ENCODE measurements at regions not wholly inside any gene's neighbourhood (a gene's known extent, or its start where the extent isn't known, plus 50 kb on each side); places are given as distances from the start of the nearest gene placed in this dataset.

DNA sequence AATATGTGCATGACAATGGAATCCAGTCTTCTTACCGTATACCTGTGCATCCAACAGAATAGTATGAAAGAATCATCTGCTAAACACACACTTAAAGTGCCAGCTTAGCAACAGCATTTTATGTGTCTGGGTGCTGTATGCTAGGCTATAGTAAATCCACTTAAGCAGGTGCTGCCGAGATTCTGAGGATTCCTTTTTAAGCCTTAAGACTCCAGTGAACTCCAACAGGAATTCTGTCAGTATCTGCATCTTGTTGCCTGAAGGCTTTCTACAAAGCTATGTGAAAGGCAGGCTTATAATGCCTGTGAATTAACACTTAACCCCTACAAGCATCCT, 1076.4 kb upstream of the PABPC4L start:
- TF ChIP-seq SUZ12 (IDR thresholded peaks at IDR 0.05) (no peak), FOXM1 (IDR thresholded peaks at IDR 0.05; ENCODE audit: borderline replicate concordance) (no peak), FOXK2 (IDR thresholded peaks at IDR 0.05) (no peak), NFRKB (IDR thresholded peaks at IDR 0.05) (no peak)
- TF ChIP-seq, protein P1, sequence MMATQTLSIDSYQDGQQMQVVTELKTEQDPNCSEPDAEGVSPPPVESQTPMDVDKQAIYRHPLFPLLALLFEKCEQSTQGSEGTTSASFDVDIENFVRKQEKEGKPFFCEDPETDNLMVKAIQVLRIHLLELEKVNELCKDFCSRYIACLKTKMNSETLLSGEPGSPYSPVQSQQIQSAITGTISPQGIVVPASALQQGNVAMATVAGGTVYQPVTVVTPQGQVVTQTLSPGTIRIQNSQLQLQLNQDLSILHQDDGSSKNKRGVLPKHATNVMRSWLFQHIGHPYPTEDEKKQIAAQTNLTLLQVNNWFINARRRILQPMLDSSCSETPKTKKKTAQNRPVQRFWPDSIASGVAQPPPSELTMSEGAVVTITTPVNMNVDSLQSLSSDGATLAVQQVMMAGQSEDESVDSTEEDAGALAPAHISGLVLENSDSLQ (IDR thresholded peaks at IDR 0.05): no peak
